HG03280 (cell line): ENCODE measurements at regions not wholly inside any gene's neighbourhood (a gene's known extent, or its start where the extent isn't known, plus 50 kb on each side); places are given as distances from the start of the nearest gene placed in this dataset.

Experiments
- ATAC-seq: cut with Tn5 transposase; IDR thresholded peaks from one replicate; pipeline ENCODE4 v1.9.1; 2021; ENCODE audit warnings: mild to moderate bottlenecking, moderate library complexity; ENCODE audit not compliant: unreplicated experiment

DNA sequence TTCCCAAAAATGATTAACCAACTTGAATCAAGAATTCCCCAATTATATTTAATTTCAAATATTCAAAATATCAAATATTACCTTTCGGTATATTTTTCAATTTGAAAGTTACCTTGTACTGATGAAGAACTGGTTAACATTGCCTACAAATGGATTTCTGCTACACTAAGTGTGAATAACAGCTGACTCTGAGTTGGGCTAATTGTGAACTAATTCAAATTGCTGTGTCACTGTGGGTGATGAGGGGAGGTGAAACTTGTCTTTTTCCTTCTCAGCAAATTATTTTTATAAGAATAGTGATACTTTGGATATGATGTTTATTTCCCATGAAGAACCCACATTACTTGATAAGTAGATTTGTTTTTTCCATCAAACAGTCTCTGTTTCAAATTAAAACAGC lies 103.4 kb upstream of the RPS23 start:
- no peak for ATAC-seq

DNA sequence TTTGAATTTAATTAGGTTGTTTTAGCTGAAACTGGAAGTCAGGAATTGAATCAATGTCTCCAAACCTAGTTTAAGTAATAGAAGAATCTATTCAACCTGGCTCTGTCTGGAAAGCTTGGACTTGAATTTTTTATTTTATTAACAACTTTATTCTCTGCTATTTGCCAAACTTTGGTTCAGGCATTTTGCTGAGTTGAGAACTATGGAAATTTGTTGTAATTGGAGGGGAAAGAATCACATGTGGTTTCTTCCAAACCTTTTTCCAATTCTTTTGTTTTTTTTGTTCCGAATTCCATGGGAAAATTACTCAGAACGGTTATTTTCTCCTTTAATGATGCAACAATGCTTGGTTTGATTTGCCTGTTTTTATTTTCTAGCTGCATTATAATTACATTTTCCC lies 98.2 kb upstream of the RPS23 start:
- no peak for ATAC-seq

DNA sequence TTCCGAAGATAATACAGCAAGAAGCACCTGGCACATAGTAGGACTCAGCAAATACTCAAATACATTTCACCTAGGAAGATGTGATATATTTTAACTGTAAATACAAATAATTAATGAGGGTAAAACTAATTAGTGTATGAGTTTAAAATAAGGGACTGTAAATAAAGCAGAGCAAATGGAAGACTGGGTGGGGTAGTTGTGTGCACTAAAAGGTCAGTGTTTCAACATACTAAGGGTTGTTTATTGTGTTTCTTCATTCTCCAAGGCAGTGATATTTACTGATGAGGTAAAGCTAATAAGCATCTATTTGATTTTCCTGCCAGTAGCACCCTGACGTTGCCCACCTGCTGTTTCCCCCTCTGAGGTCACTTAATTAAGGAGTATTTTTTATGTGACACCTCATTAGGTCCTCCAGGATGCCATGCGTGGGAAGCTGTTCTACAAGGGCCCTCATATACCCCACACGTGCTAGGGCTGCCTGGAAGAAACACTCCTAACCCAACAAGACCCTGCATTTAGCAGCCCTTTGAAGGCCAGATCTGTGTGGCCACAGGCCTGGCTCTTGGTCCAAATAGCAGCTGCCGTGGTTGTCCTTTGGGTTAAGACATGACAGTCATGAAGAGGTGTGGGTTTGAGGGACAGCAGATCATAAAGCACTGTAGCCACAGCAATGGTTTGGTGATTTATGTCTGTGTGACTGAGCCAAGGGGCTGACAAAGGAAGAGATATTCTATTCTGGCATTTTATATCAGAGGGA lies 97.5 kb upstream of the RPS23 start:
- ATAC-seq: no peak

DNA sequence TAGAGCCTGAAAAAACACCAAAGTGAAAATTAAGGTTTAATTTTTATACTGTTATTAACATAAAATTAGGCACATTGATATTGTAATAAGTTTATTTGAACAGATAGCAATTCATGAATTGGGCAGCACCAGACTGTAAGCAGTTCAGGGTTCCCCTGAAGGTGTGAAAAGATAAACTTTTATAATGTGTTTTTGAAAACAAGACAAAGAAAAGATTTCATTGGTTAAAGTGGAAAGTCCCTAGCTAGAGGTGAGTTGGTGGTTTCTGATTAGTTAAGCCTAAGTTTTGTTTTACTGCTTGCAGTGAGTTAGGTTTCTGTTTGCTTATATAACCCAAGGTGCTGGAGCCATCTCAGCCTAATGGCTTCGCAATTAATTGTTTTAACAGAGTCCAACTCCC lies 96.5 kb upstream of the RPS23 start:
- no peak for ATAC-seq

DNA sequence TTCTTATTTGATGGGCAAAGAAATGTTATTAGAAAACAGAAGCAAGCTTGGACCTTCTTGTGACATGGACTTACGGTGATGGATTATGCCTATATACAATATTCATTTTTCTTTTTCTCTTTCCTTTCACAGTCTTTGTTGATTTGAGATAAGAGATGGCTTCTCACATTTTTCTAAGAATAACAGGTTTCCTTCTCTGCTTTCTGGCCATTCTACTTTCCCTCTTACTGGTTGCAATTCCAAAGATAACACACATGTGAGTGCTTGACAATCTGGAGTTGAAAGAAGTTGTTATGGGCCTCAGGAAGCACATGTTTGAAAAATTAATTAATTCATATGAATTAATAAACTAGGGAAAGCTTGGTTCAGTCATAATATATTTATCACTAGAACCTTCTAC lies 89.8 kb upstream of the RPS23 start:
- no peak for ATAC-seq

DNA sequence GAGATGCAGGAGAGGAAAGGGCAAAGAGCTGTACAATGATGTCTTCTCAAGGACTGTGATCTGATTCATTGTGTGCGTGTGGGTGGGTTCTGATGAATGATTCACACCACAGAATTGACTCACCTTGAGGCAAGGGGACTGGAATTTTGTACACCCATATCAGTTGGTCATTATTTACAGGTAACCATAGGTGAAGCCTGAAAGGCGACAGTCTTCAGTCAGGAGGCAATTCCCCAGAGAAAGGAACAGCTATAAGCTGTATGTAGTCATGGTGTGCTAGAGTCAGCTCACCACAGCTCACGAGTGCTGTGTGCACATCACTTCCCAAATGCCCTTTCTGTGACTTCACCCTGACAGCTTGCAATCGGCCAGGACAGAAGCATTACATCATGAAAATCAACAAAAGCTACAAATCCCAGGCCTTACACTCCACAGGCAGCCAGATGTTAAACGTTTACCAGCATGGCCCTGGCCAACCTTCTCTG lies 87.6 kb upstream of the RPS23 start:
- peak; percentile 48 for ATAC-seq

DNA sequence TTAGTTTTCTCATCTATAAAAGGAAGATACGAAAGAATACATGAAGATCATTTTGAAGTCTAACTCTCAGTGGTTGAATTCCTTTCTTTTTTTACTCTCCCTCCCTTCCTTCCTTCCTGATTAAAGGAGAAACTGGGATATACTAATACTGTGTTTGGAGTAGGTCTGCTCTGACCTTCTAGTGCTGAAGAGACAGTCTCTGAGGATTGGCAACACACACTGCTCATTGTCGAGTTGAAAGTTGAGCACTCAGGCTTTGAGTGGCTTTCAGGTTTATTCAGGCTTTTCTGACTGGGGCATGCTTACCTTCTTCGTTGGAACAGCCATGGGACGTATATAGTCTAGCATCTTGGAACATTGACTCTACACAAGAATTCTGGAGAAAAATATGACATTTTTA lies 86.9 kb upstream of the RPS23 start:
- ATAC-seq: no peak

DNA sequence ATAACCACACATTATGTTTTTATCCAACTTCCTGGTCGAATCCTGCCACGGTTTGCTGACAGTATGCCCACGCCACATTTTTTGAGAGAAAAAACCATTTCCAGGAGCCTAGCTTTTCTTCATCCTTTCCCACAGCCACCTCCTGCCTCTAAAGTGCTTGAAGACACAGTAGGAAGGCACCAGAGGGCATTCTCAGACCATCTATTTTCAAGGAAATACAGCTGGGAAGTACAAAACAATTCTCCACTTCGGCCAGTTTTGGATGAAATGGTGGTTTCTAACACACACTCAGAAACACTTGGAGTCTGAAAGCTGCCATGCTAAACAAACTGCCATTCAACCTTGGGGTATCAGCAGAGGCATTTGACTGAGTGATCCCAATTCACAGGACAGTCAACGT lies 86.3 kb upstream of the RPS23 start:
- ATAC-seq: no peak

DNA sequence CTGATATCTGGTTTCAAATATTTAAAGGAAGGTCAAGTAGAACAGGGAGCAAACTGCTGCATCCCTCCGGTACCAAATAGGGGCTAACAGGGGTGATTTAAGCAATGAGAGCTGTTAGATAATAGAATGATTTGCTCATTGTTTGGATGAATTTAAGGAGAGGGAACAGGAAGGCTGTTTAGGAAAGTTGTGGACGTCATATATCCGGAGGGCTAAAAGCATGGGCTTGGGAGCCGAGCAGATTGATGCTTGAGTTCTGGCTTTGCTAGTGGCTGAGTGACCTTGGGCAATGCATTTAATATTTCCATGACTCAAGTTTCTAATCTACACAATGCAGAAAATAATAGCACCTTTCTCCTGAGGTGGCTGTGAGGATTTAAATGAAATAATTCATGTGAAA lies 85.4 kb upstream of the RPS23 start:
- ATAC-seq: no peak

DNA sequence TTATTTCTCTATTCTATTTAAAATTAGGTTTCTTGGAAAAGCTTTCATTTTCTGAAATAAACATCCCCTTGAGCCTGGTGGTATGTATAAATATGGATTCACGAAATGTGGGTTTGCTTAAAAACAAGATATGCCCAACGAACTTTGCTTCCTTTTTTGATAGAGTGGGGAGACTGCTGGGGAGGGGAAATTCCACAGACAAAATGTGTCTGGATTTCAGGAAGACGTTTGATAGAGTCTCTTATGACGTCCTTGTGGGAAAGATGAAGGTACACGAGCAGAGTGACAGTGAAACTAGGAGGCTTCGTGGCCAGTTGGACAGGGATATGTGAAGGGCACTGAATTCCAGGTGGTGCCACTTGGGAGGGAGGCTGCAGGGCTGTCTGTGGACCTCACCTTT lies 84.5 kb upstream of the RPS23 start:
- ATAC-seq: no peak

DNA sequence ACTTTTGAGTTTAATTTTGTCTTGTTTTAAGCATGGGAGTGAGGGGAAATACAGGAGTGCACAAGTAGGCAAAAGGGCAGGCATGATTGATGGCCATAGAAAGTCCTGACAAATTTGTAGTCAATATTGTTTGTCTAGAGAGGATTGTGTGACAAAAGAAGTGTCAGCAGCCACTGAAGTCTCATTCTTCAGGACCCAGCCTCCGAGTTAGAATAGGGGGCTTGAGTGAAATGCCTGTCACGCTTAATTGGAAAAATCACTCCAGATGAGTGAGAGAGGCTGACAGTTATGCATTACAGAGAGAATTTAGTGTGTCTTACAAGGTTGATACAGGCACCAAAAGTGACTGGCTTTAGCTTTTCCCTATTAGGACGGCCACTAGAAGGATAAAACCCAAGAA lies 81.9 kb upstream of the RPS23 start:
- no peak for ATAC-seq

DNA sequence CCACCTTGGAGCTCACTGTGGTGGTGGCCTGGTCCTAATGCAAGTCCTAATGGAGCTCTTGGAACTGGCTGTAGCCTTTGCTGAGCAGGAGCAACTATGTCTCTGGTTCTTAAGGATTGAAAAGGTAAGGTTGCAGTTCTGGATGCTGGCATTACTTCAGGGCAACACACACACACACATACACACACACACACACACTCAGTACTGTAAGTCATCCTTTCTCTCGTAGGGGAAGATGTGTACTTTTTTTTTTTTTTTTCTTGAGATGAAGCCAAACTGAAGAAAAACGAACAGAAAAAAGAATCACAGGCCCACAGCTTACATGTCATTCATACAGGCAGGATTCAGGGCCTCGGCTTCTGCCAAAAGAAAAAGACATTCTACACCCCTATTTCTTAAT lies 81.1 kb upstream of the RPS23 start:
- ATAC-seq: no peak

DNA sequence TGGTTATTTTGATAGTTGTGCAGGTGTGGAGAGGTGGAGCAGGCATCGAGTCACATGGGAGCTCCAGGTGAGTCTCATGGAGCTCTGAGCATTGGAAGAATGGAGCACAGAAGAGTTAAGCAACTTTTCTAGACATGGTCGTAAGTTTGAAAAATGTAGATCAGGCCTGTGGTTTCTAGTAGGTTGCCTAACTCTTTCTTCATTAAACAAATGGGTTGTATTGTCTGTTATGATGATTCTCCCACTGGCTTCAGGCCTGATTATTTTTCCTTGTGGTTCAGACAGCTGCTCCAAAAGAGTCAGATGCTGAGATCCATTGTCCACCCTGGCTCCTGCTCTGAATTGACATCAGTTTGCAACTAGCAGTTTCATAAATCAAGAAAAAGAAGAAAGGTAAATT lies 80.3 kb upstream of the RPS23 start:
- no peak for ATAC-seq

DNA sequence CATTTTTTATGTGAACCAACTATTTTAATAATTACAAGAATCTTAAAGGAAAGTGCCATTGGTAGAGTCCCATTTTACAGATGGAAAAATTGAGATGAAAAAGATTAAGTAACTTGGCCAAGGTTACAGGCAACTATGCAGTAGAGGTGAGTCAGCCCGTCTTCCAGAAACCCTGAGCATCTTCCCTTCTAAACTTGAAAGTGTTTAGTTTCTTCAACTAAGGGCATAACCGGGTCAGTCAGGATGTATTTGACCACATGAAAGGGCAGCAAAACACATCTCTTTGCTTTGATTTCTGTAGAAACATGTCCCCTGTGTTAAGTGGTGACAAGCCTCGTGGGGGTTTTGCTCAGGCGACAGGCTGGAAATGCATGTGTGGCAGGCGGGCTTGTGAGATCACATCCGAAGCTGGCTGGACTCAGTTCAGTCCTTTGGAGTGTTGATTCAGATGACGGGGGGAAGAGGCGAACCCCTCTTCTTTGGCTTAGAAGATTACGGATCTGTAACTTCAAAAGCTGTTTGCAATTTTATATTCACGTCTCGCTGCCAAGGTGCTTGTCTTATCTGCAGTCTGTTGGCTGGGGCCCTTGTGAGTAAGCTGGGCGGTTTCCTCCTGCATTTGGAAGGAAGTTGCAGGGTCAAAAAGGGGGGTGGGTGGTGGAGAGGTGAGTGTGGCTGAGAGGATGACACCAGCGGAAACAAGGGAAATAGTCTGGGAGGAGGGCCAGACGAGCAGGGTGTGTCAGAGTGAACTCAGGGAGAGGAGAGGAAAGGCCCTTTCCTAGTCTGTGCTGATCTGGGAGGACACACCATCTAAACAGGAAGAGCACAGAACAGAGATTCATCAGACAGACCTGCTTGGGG lies 78.9 kb upstream of the RPS23 start:
- peak; percentile 38 for ATAC-seq

DNA sequence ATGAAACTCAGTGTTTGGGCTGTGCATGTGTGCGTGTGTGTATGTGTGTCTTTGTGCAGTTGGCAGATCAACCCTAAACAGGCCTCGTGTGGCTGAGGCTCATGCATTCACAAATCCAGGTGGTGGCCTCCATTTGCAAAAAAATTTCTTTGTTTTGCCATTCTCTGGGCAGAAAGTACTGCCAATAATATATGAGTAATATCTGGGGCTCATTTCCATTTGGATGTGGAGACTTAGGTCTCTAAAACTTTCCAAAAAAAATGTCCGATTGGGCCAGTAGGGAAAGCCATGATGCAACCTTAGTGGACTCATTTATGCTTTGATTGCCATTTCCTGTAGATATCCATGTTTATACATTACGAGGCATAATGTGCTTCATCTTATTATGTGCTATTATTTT lies 77.9 kb upstream of the RPS23 start:
- ATAC-seq: no peak

DNA sequence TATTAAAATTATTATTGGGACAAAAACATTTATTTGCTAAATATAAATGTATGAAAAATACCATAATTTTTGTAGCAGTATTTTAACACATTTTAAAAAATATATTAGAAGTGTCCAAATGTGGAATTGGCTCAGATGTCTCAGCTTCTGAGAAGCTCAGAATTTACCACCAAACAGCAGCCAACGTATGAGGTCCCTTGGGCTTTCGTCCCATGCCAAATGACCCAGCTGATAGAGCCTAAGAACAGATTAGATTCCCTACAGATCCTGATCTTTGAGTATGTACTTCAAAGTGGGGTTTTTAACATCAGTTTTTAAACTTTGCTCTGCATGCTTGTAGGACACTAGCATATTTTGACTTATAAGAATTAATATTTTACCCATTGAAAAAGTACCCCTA lies 77.3 kb upstream of the RPS23 start:
- ATAC-seq: no peak

DNA sequence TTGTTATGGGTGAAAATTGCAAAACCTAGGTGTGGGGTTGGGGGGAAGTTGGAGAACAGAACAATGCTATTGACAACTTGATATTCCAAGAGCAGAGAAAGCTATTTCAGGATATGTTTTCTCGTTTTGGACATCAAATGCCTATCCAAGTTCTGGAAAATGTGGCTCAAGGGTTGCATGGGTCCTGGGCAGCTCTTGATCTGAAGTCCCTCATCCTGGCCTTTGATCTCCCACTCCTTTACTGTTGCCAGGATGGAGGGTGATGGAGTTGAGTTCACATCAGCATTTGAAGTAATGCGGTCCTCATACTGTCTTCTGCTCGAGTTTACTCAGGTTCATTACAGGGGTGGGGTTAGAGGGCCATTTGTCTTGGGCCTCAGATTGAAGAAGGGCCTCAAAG lies 76.9 kb upstream of the RPS23 start:
- no peak for ATAC-seq

DNA sequence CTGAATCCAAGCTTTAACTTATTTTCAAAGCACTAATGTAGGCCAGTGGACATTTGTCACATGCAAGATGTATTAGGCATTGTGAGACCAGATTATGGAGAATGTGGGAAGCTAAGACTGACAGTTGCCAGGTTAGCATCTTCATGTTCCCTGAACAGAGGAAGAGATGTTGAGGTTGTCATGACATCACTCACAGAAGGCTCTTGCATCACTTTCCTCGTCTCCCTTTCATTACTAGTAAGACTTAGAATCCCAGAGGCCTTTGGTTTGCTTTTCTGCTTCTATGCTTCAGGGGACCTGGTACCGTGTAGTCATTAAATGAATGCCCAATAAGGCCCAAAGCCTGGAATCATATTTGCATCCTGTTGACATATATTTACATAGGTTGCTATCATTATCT lies 76.4 kb upstream of the RPS23 start:
- no peak for ATAC-seq

DNA sequence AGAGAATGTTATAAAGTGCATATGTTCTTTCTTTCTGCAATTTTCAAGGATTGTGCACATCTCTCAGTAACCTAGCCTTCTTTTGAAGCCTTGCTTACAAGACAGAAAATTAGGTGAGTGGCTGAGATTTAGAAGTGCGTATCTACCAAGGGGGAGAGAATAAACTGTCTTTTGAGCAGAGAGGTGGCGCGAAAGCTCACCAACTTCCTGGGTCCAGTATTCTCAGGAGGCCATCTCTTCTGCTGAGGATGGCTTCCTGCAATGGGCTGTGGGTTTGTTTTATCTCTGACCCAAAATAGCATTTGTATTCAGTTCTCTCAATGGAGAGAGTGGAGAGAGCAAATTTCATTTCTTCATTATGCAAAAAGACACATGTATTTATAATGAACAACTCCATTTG lies 75.4 kb upstream of the RPS23 start:
- ATAC-seq: no peak

DNA sequence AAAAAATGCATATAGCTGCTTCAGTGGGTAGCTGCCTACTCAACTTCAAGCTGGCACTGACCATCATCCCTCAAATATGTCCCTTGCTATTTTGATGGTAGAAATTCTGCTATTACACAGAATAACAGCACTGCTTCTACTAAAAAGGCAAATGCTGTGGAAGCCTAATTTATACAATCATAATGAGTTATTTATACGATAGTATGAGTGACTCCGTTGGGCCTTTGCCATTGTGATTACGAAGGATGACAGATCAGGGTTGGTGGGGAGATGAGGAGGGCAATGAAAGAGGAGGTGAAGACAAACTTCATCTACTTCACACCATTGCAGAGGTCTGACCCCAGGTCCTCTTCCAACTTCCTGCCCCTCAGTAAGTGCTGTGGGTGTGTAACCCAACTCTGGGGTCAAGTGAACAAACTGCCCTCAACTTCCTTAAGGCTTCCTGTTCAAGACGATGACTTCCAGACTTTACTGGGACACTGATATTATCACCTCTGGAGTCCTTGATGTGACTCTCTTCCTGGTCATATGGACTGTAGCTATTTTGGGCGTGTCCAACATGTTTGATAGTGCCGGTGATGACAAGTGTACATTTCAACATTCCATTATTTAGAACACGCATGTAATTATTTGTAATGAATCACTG lies 74.1 kb upstream of the RPS23 start:
- ATAC-seq: no peak

DNA sequence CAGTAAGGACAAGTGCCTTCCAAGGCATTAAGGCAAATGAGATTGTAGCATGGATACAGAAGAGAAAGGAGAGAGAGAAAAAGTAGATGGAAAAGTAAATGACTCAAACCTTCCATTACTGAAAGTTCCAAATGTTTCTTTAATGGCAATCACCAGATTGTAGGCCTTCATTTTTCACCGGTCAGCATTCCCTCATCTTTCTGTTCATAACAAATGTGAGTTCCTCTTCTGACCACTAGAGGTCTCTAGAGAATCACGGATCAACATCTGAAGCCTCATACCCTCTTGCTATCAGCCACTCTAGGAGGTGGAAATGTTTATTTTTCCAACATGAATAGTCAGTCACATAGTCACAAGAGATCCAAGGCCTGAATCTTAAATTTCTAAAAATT lies 73.6 kb upstream of the RPS23 start:
- ATAC-seq: peak; percentile 69

DNA sequence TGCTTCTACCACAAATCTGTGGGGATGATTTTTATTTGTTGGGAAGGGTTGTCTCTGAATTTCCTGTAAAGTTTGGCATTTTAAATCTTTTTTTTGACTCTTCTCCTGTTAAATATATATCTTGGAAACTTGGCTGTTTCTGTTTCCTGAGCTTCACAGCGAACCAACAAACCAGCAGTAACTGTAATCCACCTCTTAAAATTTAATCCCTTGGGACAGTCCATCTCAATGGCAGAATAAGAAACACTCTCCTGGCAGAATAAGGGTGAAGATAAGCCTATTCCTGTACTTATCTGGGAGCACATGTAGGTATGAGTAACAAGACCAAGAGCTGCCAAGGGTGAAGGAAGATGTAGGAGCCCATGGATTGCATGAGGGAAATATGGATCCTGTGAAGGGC lies 73.1 kb upstream of the RPS23 start:
- ATAC-seq: no peak
